Gastrocnemius medialis (tissue), 4 donors: ENCODE measurements at regions not wholly inside any gene's neighbourhood (a gene's known extent, or its start where the extent isn't known, plus 50 kb on each side); places are given as distances from the start of the nearest gene placed in this dataset.
"Not testable (repeated sequence)": the region's sequence is repeated elsewhere in the genome, so short reads cannot be mapped to it uniquely, and the experiment has no call there.

Experiments used
- ATAC-seq, 2 donors: fragments of 150-250 bp; one replicate each; pipeline ENCODE4 v1.9.1; 2016
- DNase-seq, 2 donors: peaks; one replicate each; pipeline ENCODE4 v3.0.0-alpha.2; 2019
- H3K27ac ChIP-seq, 4 donors: fragments of 200-600 bp; sonication (generic); 1 replicate in 1 of 4; 2 replicates in 3 of 4; pipeline ENCODE4 v1.5.1; 2016 to 2018; ENCODE audit warnings: mild to moderate bottlenecking in 2 of 4, moderate library complexity in 1 of 4
- H3K27me3 ChIP-seq, 3 donors: fragments of 200-600 bp; sonication (generic) in 2 of 3; 1 replicate in 1 of 3; 2 replicates in 2 of 3; pipeline versions ENCODE4 v1.5.1 to v1.6.0; 2016 to 2019; ENCODE audit warnings: mild to moderate bottlenecking in 1 of 3, moderate library complexity in 1 of 3
- H3K36me3 ChIP-seq, 2 donors: fragments of 200-600 bp; sonication (generic) in 1 of 2; one replicate each; pipeline ENCODE4 v1.5.1; 2017 to 2018
- H3K4me1 ChIP-seq, 2 donors: fragments of 200-600 bp; sonication (generic) in 1 of 2; one replicate each; pipeline ENCODE4 v1.5.1; 2016 to 2017; ENCODE audit warnings: mild to moderate bottlenecking in 2 of 2
- H3K4me3 ChIP-seq, 4 donors: fragments of 200-600 bp; sonication (generic) in 3 of 4; 1 replicate in 1 of 4; 2 replicates in 3 of 4; pipeline ENCODE4 v1.5.1; 2016 to 2019; ENCODE audit warnings: mild to moderate bottlenecking in 2 of 4
- H3K9me3 ChIP-seq, 3 donors: fragments of 200-600 bp; sonication (generic) in 2 of 3; 1 replicate in 1 of 3; 2 replicates in 2 of 3; pipeline ENCODE4 v1.5.1; 2016 to 2019
- CTCF ChIP-seq, 5 experiments: fragments of 450-650 bp in 3 of 5; fragments of 200-600 bp in 2 of 5; sonication (generic) in 2 of 5; IDR thresholded peaks in 4 of 5; conservative IDR thresholded peaks in 1 of 5; 1 replicate in 4 of 5; 2 replicates in 1 of 5; pipeline ENCODE4 v1.5.1; 2016 to 2019; ENCODE audit warnings: antibody characterized with exemption in 5 of 5, mild to moderate bottlenecking in 3 of 5, moderate library complexity in 3 of 5
- POLR2A ChIP-seq, 2 donors: fragments of 450-650 bp; IDR thresholded peaks; one replicate each; pipeline ENCODE4 v1.6.1; 2017; ENCODE audit warnings: antibody characterized with exemption in 2 of 2, mild to moderate bottlenecking in 2 of 2, moderate library complexity in 2 of 2
- in situ Hi-C, 4 donors: fragments of 200-750 bp; cut with MboI; loops; one replicate each; pipeline versions ENCODE4 v1.15.0 to v1.8.0; 2017; ENCODE audit warnings: low sequenced_read_pairs in 4 of 4
- intact Hi-C: fragments of 100-400 bp; cut with DNase I; formaldehyde crosslinking; loops from one replicate; pipeline ENCODE4 v1.15.1; 2023; ENCODE audit warnings: low total_unique reads

GRCh38 chr4:62439051-62439450 is 1238.9 kb downstream of the ADGRL3 start:
- intact Hi-C loops (no loop called here), in situ Hi-C loops (no loop called here)
- Histone ChIP-seq H3K27me3 (no peaks in the 10 kb centered on the region), H3K4me3 (no peak overlapping the region), H3K27ac (no peak overlapping the region), H3K36me3 (no peaks in the 10 kb centered on the region), H3K4me1 (no peaks in the 10 kb centered on the region), H3K9me3 (no peaks in the 10 kb centered on the region)
- ATAC-seq (no peak), DNase-seq (no peak)
- TF ChIP-seq CTCF (IDR thresholded peaks at IDR 0.05 in 4 of 5, conservative IDR thresholded peaks at IDR 0.05 in 1 of 5) (no peak), POLR2A (IDR thresholded peaks at IDR 0.05) (no peak)

DNA sequence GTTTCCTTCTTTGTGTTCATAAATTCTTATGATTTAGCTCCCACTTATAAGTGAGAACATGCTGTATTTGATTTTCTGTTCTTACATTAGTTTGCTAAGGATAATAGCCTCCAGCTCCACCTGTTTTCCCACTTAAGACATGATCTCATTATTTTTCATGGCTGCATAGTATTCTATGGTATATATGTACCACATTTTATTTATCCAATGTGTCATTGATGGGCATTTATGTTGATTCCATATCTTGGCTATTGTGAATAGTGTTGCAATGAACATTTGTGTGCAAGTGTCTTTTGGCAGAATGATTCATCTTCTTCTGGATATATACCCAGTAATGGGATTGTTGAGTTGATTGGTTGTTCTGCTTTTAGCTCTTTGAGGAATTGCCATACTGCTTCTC is 1234.8 kb downstream of the ADGRL3 start:
- Histone ChIP-seq H3K36me3 (no peaks in the 10 kb centered on the region), H3K9me3 (no peaks in the 10 kb centered on the region), H3K4me1 (no peaks in the 10 kb centered on the region), H3K4me3 (no peak overlapping the region), H3K27me3 (no peaks in the 10 kb centered on the region), H3K27ac (no peak overlapping the region)
- intact Hi-C loops, result no loop called here
- in situ Hi-C loops, result no loop called here
- DNase-seq (no peak), ATAC-seq (no peak)
- TF ChIP-seq CTCF (IDR thresholded peaks at IDR 0.05 in 4 of 5, conservative IDR thresholded peaks at IDR 0.05 in 1 of 5) (no peak), POLR2A (IDR thresholded peaks at IDR 0.05) (no peak)

DNA sequence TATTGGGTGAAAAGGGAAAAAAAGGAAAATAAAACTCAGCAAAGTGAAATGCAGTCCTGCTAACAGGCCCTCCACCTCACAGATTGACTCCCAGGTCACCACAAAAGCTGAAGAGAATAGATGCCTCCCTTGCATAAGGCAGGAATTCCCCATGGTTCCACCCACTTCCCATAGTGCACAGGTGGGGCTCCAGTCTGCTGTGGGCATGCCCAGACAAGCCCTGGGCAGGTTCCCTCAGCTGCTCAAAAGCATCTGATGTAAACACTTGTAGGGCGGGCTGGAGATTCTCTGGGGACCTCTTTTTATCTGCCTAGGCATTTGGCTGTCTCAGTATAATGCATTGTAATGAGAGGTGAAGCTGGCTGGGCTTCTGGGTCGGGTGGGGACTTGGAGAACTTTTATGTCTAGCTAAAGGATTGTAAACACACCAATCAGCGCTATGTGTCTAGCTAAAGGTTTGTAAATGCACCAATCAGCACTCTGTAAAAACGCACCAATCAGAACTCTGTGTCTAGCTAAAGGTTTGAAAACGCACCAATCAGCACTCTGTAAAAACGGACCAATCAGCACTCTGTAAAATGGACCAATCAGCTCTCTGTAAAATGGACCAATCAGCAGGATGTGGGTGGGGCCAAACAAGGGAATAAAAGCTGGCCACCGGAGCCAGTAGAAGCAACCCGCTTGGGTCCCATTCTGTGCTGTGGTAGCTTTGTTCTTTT is 1231.5 kb downstream of the ADGRL3 start:
- ATAC-seq, H3K4me3 ChIP-seq, intact Hi-C loops, H3K27ac ChIP-seq, DNase-seq, H3K4me1 ChIP-seq, H3K36me3 ChIP-seq, in situ Hi-C loops, H3K27me3 ChIP-seq, H3K9me3 ChIP-seq: not testable (repeated sequence)

DNA sequence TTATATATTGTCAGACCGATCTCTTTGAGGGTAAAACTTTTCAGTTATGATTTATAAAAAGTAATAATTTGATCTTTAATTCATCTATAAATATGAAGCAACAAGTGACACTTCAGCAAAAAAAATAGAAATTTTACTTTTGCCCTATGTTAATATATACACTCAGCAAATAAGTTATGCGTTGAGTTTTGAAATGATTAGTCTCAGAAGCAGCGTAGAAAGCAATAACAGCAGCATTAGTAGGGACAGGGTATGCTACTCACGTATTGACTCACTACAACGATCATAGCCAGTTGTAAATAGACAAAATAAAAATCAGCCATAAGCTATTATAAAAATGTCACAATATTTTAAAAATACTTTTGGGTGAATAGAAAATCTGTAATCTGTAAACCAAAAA is 1229.2 kb downstream of the ADGRL3 start:
- intact Hi-C loops, result no loop called here
- TF ChIP-seq POLR2A (IDR thresholded peaks at IDR 0.05) (no peak), CTCF (IDR thresholded peaks at IDR 0.05 in 4 of 5, conservative IDR thresholded peaks at IDR 0.05 in 1 of 5) (no peak)

GRCh38 chr4:62415256-62415655 is 1215.1 kb downstream of the ADGRL3 start:
- ATAC-seq (no peak), DNase-seq (no peak)
- Histone ChIP-seq H3K36me3 (no peaks in the 10 kb centered on the region), H3K9me3 (no peaks in the 10 kb centered on the region), H3K27me3 (no peaks in the 10 kb centered on the region), H3K4me3 (no peak overlapping the region), H3K27ac (no peak overlapping the region), H3K4me1 (no peaks in the 10 kb centered on the region)
- no peak for TF ChIP-seq POLR2A (IDR thresholded peaks at IDR 0.05)
- TF ChIP-seq CTCF (IDR thresholded peaks at IDR 0.05 in 4 of 5, conservative IDR thresholded peaks at IDR 0.05 in 1 of 5), result no peak
- in situ Hi-C loops, result no loop called here
- intact Hi-C loops, result no loop called here

More for the DNA sequence above, 1229.2 kb downstream of the ADGRL3 start:
- no peaks in the 10 kb centered on the region for H3K9me3 ChIP-seq
- H3K27ac ChIP-seq, result no peak overlapping the region
- H3K27me3 ChIP-seq, result no peaks in the 10 kb centered on the region
- no peaks in the 10 kb centered on the region for H3K36me3 ChIP-seq
- in situ Hi-C loops, result no loop called here
- DNase-seq (no peak), ATAC-seq (no peak)
- no peaks in the 10 kb centered on the region for H3K4me1 ChIP-seq
- H3K4me3 ChIP-seq, result no peak overlapping the region
